RPMI7951 (cell line): ENCODE measurements at regions not wholly inside any gene's neighbourhood (a gene's known extent, or its start where the extent isn't known, plus 50 kb on each side); places are given as distances from the start of the nearest gene placed in this dataset.

Source experiments
- DNase-seq: peaks from one replicate; pipeline ENCODE4 v3.0.0-alpha.2; 2012; ENCODE audit warnings: low read depth

GRCh38 chrX:155694649-155695048, 81.9 kb upstream of the TMLHE start:
- DNase-seq, result no peak

GRCh38 chrX:155682834-155683233, 70.1 kb upstream of the TMLHE start:
- DNase-seq, result no peak

GRCh38 chrX:155679715-155680114, 67.0 kb upstream of the TMLHE start:
- no peak for DNase-seq

GRCh38 chrX:155673338-155673737, 60.6 kb upstream of the TMLHE start:
- no peak for DNase-seq

GRCh38 chrX:155666741-155667140, 54.0 kb upstream of the TMLHE start:
- DNase-seq, result no peak
